Neural cell (in vitro differentiated cells): ENCODE measurements at regions not wholly inside any gene's neighbourhood (a gene's known extent, or its start where the extent isn't known, plus 50 kb on each side); places are given as distances from the start of the nearest gene placed in this dataset.

Source experiments
- H2AFZ ChIP-seq: fragments of 200-600, 300-800 bp; sonication (generic), shearing (Covaris generic); 2 replicates; pipeline ENCODE4 v1.6.0; 2014; ENCODE audit warnings: low read depth, mild to moderate bottlenecking, antibody characterized with exemption, low read length, moderate library complexity
- H3F3A ChIP-seq: fragments of 200-600 bp; shearing (Covaris generic); 2 replicates; pipeline ENCODE4 v1.6.1; 2016; ENCODE audit warnings: mild to moderate bottlenecking, moderate library complexity, mixed read lengths, antibody characterized with exemption, low read length; ENCODE audit not compliant: insufficient read depth, poor library complexity, severe bottlenecking
- H3K27ac ChIP-seq: fragments of 200-600, 300-800 bp; sonication (generic), shearing (Covaris generic); 2 replicates; pipeline ENCODE4 v1.5.1; 2014; ENCODE audit warnings: mild to moderate bottlenecking, low read length, moderate library complexity
- H3K27me3 ChIP-seq: fragments of 300-800, 200-600 bp; sonication (generic), shearing (Covaris generic); 2 replicates; pipeline ENCODE4 v1.6.0; 2014; ENCODE audit warnings: mild to moderate bottlenecking, low read depth, low read length, moderate library complexity; ENCODE audit not compliant: insufficient read depth
- H3K36me3 ChIP-seq: fragments of 300-800, 200-600 bp; sonication (generic), shearing (Covaris generic); 2 replicates; pipeline ENCODE4 v1.5.1; 2014; ENCODE audit warnings: mild to moderate bottlenecking, antibody characterized with exemption, low read length, moderate library complexity; ENCODE audit not compliant: insufficient read depth
- H3K4me2 ChIP-seq: fragments of 300-800, 200-600 bp; sonication (generic), shearing (Covaris generic); 2 replicates; pipeline ENCODE4 v1.6.0; 2014; ENCODE audit warnings: mild to moderate bottlenecking, low read length
- H3K4me3 ChIP-seq: fragments of 300-800, 200-600 bp; sonication (generic), shearing (Covaris generic); 2 replicates; pipeline ENCODE4 v1.5.1; 2014; ENCODE audit warnings: mild to moderate bottlenecking, low read length, moderate library complexity
- H3K79me2 ChIP-seq: fragments of 200-600 bp; shearing (Covaris generic); replicated peaks from 2 replicates; pipeline ENCODE4 v1.6.0; 2014; ENCODE audit warnings: mild to moderate bottlenecking, low read length, moderate library complexity; ENCODE audit not compliant: insufficient read depth
- H3K9ac ChIP-seq: fragments of 300-800, 200-600 bp; sonication (generic), shearing (Covaris generic); 2 replicates; pipeline ENCODE4 v1.6.1; 2016; ENCODE audit warnings: mild to moderate bottlenecking, low read length, mixed read lengths
- H3K9me2 ChIP-seq: fragments of 200-600 bp; shearing (Covaris generic); 2 replicates; pipeline ENCODE4 v1.6.1; 2016; ENCODE audit warnings: mild to moderate bottlenecking, low read length, mixed read lengths; ENCODE audit not compliant: insufficient read depth
- H3K9me3 ChIP-seq: fragments of 200-600, 300-800 bp; sonication (generic), shearing (Covaris generic); 2 replicates; pipeline ENCODE4 v1.6.1; 2016; ENCODE audit warnings: mild to moderate bottlenecking, mixed run types, low read length, moderate library complexity, mixed read lengths
- H4K20me1 ChIP-seq: fragments of 200-600 bp; shearing (Covaris generic); 2 replicates; pipeline ENCODE4 v1.6.1; 2016; ENCODE audit warnings: mild to moderate bottlenecking, mixed run types; ENCODE audit not compliant: insufficient read depth
- EP300 ChIP-seq: fragments of 450-650 bp; conservative IDR thresholded peaks from 2 replicates; pipeline ENCODE4 v1.6.1; 2014; ENCODE audit warnings: antibody characterized with exemption, mild to moderate bottlenecking, moderate library complexity; ENCODE audit not compliant: poor library complexity, severe bottlenecking
- EZH2 ChIP-seq: fragments of 200-600, 300-800 bp; shearing (Covaris generic), sonication (generic); IDR thresholded peaks from 2 replicates; pipeline ENCODE4 v1.6.1; 2014; ENCODE audit warnings: antibody characterized with exemption, low read length, borderline replicate concordance, mild to moderate bottlenecking; ENCODE audit not compliant: insufficient read depth, poor library complexity, severe bottlenecking
- MXI1 ChIP-seq: fragments of 450-650 bp; conservative IDR thresholded peaks from 2 replicates; pipeline ENCODE4 v1.6.1; 2014; ENCODE audit warnings: antibody characterized with exemption, mild to moderate bottlenecking; ENCODE audit not compliant: poor library complexity, severe bottlenecking
- POLR2AphosphoS5 ChIP-seq: IDR thresholded peaks from 2 replicates; pipeline ENCODE4 v1.6.1; 2012
- RAD21 ChIP-seq: fragments of 450-650 bp; conservative IDR thresholded peaks from 2 replicates; pipeline ENCODE4 v1.6.1; 2014; ENCODE audit warnings: antibody characterized with exemption, mild to moderate bottlenecking, moderate library complexity
- SMC3 ChIP-seq: fragments of 450-650 bp; conservative IDR thresholded peaks from 2 replicates; pipeline ENCODE4 v1.6.1; 2014; ENCODE audit warnings: antibody characterized with exemption, mild to moderate bottlenecking, moderate library complexity; ENCODE audit not compliant: poor library complexity
- TAF1 ChIP-seq: IDR thresholded peaks from 2 replicates; pipeline ENCODE4 v1.6.1; 2012; ENCODE audit warnings: low read depth
- TF ChIP-seq, protein P1 (sequence below): IDR thresholded peaks from 2 replicates; pipeline ENCODE4 v1.6.1; 2012; ENCODE audit warnings: borderline replicate concordance
- TF ChIP-seq, protein P2 (sequence below): fragments of 450-650 bp; IDR thresholded peaks from 2 replicates; pipeline ENCODE4 v1.5.1; 2014; ENCODE audit warnings: antibody characterized with exemption, mild to moderate bottlenecking, moderate library complexity; ENCODE audit not compliant: poor library complexity, severe bottlenecking

DNA sequence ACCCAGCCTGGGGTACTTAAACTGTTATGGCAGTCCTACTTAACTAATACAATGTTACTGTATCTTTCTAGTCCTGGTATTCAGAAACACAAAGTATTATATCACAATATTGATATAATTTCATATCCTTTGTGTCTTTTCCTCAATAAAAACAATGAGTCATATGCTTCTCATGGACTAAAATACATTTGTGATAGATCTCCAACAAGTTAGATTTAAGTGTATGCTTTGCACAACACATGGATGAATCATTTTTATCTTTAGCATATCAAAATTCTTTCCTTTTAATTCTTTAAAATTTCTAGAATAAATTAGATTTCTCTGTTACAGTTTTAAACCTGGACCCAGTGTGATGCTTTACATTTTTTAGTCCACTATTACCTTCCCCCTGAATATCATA, 1357.8 kb upstream of the ATXN8OS start:
- Histone ChIP-seq H3K27ac (no peak overlapping the region), H3K36me3 (no peaks in the 10 kb centered on the region), H3F3A (no peaks in the 10 kb centered on the region), H3K9me2 (no peaks in the 10 kb centered on the region), H4K20me1 (no peaks in the 10 kb centered on the region), H3K9ac (no peak overlapping the region), H3K4me3 (no peak overlapping the region), H2AFZ (no peak overlapping the region), H3K4me2 (no peak overlapping the region), H3K9me3 (no peaks in the 10 kb centered on the region), H3K27me3 (no peaks in the 10 kb centered on the region), H3K79me2 (no peaks in the 10 kb centered on the region)
- TF ChIP-seq, protein P1, sequence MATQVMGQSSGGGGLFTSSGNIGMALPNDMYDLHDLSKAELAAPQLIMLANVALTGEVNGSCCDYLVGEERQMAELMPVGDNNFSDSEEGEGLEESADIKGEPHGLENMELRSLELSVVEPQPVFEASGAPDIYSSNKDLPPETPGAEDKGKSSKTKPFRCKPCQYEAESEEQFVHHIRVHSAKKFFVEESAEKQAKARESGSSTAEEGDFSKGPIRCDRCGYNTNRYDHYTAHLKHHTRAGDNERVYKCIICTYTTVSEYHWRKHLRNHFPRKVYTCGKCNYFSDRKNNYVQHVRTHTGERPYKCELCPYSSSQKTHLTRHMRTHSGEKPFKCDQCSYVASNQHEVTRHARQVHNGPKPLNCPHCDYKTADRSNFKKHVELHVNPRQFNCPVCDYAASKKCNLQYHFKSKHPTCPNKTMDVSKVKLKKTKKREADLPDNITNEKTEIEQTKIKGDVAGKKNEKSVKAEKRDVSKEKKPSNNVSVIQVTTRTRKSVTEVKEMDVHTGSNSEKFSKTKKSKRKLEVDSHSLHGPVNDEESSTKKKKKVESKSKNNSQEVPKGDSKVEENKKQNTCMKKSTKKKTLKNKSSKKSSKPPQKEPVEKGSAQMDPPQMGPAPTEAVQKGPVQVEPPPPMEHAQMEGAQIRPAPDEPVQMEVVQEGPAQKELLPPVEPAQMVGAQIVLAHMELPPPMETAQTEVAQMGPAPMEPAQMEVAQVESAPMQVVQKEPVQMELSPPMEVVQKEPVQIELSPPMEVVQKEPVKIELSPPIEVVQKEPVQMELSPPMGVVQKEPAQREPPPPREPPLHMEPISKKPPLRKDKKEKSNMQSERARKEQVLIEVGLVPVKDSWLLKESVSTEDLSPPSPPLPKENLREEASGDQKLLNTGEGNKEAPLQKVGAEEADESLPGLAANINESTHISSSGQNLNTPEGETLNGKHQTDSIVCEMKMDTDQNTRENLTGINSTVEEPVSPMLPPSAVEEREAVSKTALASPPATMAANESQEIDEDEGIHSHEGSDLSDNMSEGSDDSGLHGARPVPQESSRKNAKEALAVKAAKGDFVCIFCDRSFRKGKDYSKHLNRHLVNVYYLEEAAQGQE, result no peak
- no peak for TF ChIP-seq EP300
- no peak for TF ChIP-seq RAD21
- TF ChIP-seq, protein P2, sequence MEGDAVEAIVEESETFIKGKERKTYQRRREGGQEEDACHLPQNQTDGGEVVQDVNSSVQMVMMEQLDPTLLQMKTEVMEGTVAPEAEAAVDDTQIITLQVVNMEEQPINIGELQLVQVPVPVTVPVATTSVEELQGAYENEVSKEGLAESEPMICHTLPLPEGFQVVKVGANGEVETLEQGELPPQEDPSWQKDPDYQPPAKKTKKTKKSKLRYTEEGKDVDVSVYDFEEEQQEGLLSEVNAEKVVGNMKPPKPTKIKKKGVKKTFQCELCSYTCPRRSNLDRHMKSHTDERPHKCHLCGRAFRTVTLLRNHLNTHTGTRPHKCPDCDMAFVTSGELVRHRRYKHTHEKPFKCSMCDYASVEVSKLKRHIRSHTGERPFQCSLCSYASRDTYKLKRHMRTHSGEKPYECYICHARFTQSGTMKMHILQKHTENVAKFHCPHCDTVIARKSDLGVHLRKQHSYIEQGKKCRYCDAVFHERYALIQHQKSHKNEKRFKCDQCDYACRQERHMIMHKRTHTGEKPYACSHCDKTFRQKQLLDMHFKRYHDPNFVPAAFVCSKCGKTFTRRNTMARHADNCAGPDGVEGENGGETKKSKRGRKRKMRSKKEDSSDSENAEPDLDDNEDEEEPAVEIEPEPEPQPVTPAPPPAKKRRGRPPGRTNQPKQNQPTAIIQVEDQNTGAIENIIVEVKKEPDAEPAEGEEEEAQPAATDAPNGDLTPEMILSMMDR, result no peak
- TF ChIP-seq EZH2, result no peak
- no peak for TF ChIP-seq SMC3
- no peak for TF ChIP-seq POLR2AphosphoS5

DNA sequence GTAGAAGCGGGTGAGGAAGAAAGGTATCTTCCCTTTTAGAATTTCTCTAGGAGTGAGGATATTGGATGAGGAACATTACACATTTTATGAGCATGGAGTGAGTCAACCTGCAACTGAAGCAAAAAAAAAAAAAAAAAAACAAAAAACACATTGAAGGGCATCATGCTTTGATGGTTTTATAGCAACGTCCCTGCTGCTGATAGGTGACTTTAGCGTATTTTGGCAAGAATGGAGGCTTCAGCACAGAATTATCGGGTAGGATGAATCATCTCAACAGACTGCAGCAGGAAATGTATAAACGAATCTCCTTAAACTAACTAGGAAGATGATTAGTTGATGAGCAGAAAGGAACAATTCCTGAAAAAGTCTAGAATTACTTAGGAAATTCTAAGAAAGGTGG, 1359.6 kb upstream of the ATXN8OS start:
- H2AFZ ChIP-seq, result no peak overlapping the region
- TF ChIP-seq EP300 (no peak), SMC3 (no peak), POLR2AphosphoS5 (no peak), TAF1 (no peak), EZH2 (no peak), RAD21 (no peak), MXI1 (no peak)
- TF ChIP-seq, protein P1, result no peak
- TF ChIP-seq, protein P2, result no peak
- H3K9me3 ChIP-seq, result no peaks in the 10 kb centered on the region
- no peaks in the 10 kb centered on the region for H3F3A ChIP-seq
- H3K79me2 ChIP-seq, result no peaks in the 10 kb centered on the region
- H3K9ac ChIP-seq, result no peak overlapping the region
- no peaks in the 10 kb centered on the region for H4K20me1 ChIP-seq
- H3K27ac ChIP-seq, result no peak overlapping the region
- no peak overlapping the region for H3K4me2 ChIP-seq
- H3K9me2 ChIP-seq, result no peaks in the 10 kb centered on the region
- H3K27me3 ChIP-seq, result no peaks in the 10 kb centered on the region
- no peak overlapping the region for H3K4me3 ChIP-seq
- no peaks in the 10 kb centered on the region for H3K36me3 ChIP-seq
